MG63 (cell line): ENCODE measurements at regions not wholly inside any gene's neighbourhood (a gene's known extent, or its start where the extent isn't known, plus 50 kb on each side); places are given as distances from the start of the nearest gene placed in this dataset.

Source experiments
- DNase-seq: peaks from one replicate; pipeline ENCODE4 v3.0.0-alpha.2; 2020
- H3K27me3 ChIP-seq: fragments of 250-450 bp; sonication (Bioruptor Pico); 2 replicates; pipeline ENCODE4 v1.5.1; 2020; ENCODE audit warnings: mild to moderate bottlenecking, moderate library complexity
- H3K36me3 ChIP-seq: fragments of 250-450 bp; sonication (Bioruptor Pico); 2 replicates; pipeline ENCODE4 v1.5.1; 2020; ENCODE audit warnings: mild to moderate bottlenecking, moderate library complexity
- H3K4me3 ChIP-seq: fragments of 250-450 bp; sonication (Bioruptor Pico); 2 replicates; pipeline ENCODE4 v1.5.1; 2020; ENCODE audit warnings: mild to moderate bottlenecking, moderate library complexity
- H3K9me3 ChIP-seq: fragments of 250-450 bp; sonication (Bioruptor Pico); 2 replicates; pipeline ENCODE4 v1.5.1; 2020; ENCODE audit warnings: mild to moderate bottlenecking, moderate library complexity

DNA sequence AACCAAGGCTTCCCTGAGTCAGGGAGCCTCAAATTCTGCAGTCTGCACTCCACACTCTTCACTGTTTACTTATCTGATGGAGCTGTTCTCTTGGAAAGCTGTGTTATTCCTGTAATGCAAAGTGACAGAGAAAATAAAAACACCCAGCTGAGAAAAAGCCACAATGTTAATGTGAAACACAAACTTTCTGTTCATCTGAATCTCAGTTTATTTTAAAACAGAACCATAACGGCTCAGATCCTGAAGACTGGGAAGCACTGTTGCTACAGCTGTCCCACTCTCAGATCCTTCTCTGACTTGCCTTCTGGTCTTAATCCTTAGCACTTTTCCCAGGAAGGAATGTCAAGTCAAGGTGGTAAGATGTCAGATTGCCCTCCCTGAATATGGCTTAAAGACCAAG is 736.6 kb downstream of the DHX35 start:
- Histone ChIP-seq H3K4me3 (no peak overlapping the region), H3K36me3 (no peaks in the 10 kb centered on the region), H3K9me3 (no peaks in the 10 kb centered on the region), H3K27me3 (no peaks in the 10 kb centered on the region)
- no peak for DNase-seq

DNA sequence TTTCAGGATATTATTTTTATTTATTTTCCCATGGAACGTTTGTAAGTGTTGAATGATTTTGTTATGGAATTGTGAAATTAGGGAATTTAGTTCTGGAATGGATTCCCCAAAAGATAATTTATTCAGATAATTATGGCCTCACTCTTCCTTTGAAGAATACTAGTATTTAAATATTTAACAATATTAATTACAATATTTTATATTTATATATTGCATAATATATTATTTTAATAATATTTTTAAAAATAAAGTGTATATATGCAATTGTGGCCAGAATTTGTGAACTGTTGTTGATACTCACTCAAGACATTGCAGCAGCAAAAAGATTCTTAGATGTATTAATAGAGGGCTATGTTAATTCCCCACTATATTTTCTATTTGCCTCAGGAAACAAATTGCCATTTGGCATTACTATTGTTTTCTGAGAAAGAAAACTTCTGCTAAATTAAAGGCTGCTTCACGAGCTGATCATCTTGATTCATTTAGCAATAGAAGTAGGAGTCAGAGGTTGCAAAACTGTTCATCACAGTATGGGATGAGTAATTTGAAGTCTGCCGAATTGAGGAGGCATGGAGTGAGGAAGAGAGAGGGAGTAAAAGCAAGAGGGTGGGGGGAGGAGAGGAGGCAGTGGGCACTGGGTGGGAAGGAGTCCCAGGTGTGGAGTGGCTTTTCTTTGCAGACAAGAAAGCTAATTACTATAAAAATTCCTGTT is 729.2 kb downstream of the DHX35 start:
- Histone ChIP-seq H3K4me3 (no peak overlapping the region), H3K36me3 (no peaks in the 10 kb centered on the region), H3K27me3 (no peaks in the 10 kb centered on the region), H3K9me3 (no peaks in the 10 kb centered on the region)
- DNase-seq, result no peak

DNA sequence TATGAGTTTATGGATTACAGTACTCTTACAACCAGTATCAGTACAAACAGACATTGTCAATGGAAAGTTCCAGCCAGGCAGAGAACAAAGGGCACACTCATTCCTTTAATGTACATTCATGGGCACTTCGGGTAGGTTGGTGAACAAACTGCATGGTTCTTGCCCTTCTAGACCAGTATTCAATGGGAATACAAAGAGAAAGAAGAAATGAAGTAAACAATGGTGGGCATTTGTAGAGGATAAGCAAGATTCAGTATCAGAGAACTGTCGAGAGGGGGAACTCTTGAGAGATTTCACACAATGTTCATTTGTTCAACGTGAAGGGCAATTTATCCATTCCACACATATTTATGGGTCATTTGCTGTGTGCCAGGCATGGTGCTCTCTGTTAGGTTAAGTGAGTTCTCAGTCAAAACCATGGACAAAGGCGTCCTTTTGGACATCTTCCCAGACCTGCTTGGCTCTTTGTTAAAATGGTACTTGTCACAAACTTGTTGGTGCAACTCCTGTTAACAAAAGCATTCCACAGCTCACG is 714.8 kb downstream of the DHX35 start:
- H3K4me3 ChIP-seq, result no peak overlapping the region
- H3K9me3 ChIP-seq, result no peaks in the 10 kb centered on the region
- no peak for DNase-seq
- H3K27me3 ChIP-seq, result no peaks in the 10 kb centered on the region
- H3K36me3 ChIP-seq, result no peaks in the 10 kb centered on the region

DNA sequence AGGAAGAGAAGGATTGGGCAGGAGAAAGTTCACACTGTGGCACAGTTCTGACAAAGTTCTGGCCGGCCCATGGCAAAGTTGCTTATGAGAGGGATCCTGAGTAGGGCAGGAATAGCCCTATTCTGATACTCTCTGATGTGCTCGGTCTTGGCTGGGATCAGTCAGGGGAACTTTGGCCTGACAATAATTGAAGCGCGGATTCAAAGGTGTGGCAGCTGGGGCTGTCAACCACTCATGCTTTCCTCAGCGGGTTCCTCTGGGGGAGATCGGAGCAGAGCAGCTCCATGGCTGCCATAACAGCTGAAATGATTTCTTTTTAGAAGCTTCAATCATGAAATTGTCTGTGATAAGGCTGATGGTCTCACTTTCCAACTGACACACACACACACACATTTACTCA is 714.1 kb downstream of the DHX35 start:
- Histone ChIP-seq H3K4me3 (no peak overlapping the region), H3K36me3 (no peaks in the 10 kb centered on the region), H3K9me3 (no peaks in the 10 kb centered on the region), H3K27me3 (no peaks in the 10 kb centered on the region)
- no peak for DNase-seq

DNA sequence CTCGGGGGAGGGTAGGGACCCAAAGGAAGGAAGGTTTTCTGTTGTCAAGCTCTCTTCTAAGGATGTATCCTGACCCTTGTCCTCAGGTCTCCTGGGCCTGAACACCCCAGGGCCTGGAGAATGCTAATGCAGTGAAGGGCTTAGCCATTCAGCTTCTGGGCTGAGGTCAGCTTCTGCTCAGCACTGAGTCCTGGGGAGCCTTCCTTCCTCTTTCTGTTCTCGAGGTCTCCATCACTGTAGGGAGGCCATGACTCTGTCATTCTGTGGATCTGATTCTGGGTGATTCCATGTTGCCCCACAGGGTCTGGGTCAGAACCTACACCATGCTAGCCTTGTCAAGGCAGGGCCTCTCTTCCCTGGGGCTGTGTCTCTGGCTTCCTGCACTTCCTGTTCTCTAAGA is 712.7 kb downstream of the DHX35 start:
- DNase-seq, result no peak
- Histone ChIP-seq H3K4me3 (no peak overlapping the region), H3K9me3 (no peaks in the 10 kb centered on the region)

DNA sequence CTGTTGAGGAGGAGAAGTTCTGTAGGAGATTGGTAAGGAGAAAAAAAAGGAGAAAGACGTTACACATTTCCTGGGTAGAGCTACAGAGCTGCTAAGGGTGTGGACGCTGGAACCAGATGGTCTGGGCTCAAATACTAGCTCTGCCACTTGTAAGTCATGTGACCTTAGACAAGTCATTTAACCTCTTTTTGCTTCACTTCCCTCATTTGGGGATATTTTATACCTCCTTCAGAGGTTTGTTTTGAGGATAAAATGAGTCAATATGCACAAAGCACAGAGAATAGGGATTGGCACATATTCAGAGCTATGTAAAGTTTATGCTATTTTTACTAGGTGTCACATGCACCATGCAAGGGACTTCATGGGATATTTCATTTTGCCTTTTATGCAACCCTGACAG is 708.8 kb downstream of the DHX35 start:
- no peaks in the 10 kb centered on the region for H3K36me3 ChIP-seq
- no peak overlapping the region for H3K4me3 ChIP-seq

More for the DNA sequence above, 712.7 kb downstream of the DHX35 start:
- H3K27me3 ChIP-seq, result no peaks in the 10 kb centered on the region
- no peaks in the 10 kb centered on the region for H3K36me3 ChIP-seq

DNA sequence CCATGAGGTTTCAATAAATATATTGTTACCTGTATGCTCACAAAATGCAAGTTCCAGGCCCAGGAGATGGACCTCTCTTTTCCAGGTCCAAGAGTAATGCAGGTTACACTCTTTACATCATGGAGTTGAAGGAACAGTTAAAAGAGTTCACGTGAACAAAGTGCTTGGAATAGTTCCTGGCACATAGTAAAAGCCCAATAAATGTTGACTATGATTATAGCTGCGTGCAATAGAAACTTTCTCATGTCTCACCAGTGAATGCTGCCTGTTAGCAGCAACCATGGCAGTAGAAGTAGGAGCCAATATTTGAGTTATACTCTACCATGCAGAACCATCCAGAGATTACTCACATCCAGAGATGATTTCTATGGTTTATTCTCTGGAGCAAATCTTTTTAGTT is 707.5 kb downstream of the DHX35 start:
- Histone ChIP-seq H3K36me3 (no peaks in the 10 kb centered on the region), H3K27me3 (no peaks in the 10 kb centered on the region), H3K4me3 (no peak overlapping the region), H3K9me3 (no peaks in the 10 kb centered on the region)
- DNase-seq, result no peak

More for the DNA sequence above, 708.8 kb downstream of the DHX35 start:
- no peak for DNase-seq
- Histone ChIP-seq H3K27me3 (no peaks in the 10 kb centered on the region), H3K9me3 (no peaks in the 10 kb centered on the region)

DNA sequence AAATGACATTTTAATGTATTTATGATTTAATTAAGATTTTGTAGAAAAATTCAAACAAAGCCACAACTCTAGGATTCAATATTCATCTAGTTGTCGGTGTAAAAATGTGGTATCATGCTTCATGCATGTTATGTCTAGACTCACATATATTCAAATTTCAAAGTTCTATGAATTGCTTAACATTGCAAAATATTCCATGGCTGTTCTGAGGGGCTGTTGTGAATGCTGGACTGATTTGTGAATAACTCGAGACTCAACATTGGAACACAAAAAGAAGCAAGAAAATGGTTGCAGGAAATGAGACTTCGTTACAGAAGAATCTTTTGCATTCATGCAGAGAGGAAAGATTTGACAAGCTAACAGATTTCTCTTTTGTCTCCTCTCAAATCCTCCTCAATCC is 705.9 kb downstream of the DHX35 start:
- Histone ChIP-seq H3K9me3 (no peaks in the 10 kb centered on the region), H3K4me3 (no peak overlapping the region)

DNA sequence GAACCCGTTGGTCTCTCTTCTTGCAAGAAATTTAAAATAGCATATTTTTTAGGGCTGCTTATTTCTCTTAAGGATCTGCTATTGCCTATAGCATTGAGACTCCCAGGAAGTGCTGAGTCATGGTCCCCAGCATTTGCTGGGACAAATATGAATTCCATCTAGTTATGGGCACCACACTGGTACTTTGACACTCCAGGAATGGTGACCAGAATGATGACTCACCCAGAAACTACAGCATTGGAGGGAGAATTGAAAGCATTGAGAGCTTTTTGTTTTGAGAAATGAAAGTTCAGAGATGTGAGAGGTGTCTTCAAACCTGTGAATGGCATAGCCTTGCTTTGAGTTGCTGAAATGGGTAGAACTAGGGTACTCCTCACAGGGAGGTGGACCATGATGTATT is 699.7 kb downstream of the DHX35 start:
- Histone ChIP-seq H3K4me3 (no peak overlapping the region), H3K9me3 (no peaks in the 10 kb centered on the region; the same call in 1 of the 2 replicates), H3K36me3 (no peaks in the 10 kb centered on the region), H3K27me3 (no peaks in the 10 kb centered on the region)
- DNase-seq, result peak; percentile 23

More for the DNA sequence above, 705.9 kb downstream of the DHX35 start:
- Histone ChIP-seq H3K36me3 (no peaks in the 10 kb centered on the region), H3K27me3 (no peaks in the 10 kb centered on the region)
- DNase-seq, result no peak

DNA sequence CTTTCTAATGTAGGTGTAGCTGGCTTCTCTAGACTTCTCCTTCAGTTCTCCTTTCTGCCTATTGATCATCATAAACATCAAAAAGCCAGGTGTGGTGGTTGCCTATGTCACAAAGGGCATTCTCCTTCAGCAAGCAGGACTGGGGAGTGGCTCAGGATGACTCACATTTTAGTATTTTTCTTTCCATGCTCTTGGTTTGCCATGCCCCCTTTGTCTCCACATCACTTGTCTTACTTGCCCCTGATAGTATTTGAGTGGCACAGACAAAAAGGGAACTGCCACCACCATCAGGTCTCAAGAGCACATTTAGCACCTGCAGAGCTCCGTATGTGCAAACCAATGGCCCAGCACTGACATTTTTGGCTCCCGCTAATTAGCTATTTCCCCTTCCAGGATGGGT is 698.8 kb downstream of the DHX35 start:
- no peaks in the 10 kb centered on the region for H3K36me3 ChIP-seq
- no peak overlapping the region for H3K4me3 ChIP-seq
- H3K9me3 ChIP-seq, result no peaks in the 10 kb centered on the region; the same call in 1 of the 2 replicates
- DNase-seq, result no peak
- no peaks in the 10 kb centered on the region for H3K27me3 ChIP-seq

DNA sequence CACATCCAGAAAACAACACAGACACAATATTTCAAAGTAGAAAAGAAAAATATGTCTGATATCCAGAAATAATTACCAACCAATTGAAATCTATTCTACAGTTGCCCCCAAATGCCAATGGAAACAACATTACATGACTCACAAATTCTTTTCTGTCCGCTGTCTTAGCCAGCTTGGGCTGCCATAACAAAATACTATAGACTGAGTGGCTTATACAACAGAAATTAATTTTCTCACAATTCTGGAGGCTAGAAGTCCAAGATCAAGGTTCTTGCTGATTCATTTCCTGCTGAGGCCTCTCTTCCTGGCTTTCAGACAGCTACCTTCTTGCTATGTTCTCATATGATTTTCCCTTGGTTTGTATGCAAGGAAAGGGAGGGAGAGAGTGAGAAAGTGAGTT is 698.1 kb downstream of the DHX35 start:
- H3K9me3 ChIP-seq, result no peaks in the 10 kb centered on the region; the same call in 1 of the 2 replicates
- H3K36me3 ChIP-seq, result no peaks in the 10 kb centered on the region
- no peaks in the 10 kb centered on the region for H3K27me3 ChIP-seq
- DNase-seq, result peak; percentile 42
- no peak overlapping the region for H3K4me3 ChIP-seq

DNA sequence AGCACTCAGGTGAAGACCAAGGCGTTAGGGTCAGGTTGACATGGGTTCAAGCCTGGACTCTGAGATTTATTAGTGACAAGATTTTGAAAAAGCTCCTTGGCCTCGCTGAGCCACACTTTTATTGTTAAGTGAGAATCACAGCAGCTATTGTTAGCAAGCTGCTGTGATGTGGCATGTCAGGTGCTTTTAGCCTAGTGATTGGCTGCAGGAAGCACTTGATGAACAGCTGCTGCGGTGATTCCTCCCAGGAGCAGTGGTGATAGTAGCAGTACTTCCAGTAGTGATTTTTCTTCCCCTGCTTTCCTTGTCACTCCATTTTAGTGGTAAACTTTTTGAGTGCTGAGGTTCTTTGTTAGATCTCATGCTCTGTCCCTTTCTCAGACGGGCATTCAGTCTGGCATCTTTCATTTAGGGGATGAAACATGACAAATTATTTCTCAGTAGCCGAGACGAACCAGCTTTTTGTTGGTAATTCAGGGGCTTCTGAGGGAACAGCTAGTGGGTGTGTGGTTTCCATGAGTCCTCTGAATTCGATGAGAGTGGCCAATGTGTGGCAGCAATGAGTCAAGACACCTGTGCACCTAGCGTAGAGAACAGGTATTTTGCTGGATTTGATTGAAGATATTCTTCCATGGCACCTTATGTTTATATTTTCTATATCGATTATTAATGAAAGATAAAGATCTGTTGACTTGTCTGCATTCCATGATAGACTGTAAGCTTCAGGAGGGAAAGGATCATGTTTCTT is 696.7 kb downstream of the DHX35 start:
- DNase-seq, result no peak
- H3K27me3 ChIP-seq, result no peaks in the 10 kb centered on the region
- H3K4me3 ChIP-seq, result no peak overlapping the region
- H3K9me3 ChIP-seq, result no peaks in the 10 kb centered on the region; the same call in 1 of the 2 replicates
- H3K36me3 ChIP-seq, result no peaks in the 10 kb centered on the region

DNA sequence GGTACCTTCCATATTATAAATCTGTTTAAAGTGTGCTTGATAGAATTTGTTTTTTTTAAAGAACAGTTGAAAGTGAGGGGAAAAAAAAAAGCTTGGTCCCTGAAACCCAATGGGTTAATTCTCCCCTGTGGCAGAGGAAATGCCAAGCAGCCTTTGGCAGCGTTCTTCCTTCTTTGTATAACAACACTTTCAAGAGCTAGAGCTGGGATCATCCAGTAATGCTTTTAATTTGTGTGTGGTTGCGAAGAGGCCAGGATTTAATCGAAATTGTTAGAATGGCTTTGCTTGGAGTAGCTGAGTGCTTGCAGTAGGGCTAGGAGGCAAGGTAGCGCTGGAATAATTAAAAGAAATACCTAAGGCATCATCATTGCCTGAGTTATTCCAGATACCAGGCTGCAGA is 692.0 kb downstream of the DHX35 start:
- H3K36me3 ChIP-seq, result no peaks in the 10 kb centered on the region
- no peak overlapping the region for H3K4me3 ChIP-seq
- no peaks in the 10 kb centered on the region for H3K9me3 ChIP-seq
- H3K27me3 ChIP-seq, result no peaks in the 10 kb centered on the region
- DNase-seq, result no peak

DNA sequence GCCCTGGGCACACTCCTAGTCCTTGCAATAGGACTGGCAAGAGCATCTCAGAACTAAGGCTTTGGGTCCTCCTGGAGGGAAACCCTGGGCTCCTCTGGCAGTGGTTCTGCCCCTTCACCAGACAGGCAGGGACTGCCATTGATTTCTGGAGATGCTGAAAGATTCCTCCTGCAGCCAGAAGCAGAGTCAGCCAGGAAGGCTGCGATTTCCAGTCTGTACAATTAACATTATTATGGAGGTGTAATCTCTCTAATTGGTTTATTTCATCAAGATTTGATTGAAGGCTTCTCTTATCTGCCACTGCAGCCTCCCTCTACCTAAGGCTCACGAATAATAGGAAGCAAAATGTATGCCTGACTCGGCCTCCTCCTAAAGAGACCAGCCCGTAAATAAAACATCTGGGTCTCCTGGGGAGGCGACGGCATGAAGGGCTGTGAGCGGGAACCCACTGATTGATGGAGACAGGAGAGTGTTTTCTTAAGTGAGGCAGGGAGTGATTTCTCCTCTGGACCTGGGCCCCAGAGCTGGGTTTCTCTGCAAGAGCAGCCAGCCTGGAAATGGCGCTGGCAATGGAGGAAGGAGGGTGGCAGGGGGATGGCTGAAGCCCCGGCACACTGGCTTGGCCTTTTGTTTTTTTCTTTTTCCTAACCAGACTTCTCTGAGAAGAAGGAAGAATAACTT is 689.6 kb downstream of the DHX35 start:
- no peak overlapping the region for H3K4me3 ChIP-seq
- H3K36me3 ChIP-seq, result no peaks in the 10 kb centered on the region
- DNase-seq, result no peak
- no peaks in the 10 kb centered on the region for H3K27me3 ChIP-seq
- no peaks in the 10 kb centered on the region for H3K9me3 ChIP-seq

DNA sequence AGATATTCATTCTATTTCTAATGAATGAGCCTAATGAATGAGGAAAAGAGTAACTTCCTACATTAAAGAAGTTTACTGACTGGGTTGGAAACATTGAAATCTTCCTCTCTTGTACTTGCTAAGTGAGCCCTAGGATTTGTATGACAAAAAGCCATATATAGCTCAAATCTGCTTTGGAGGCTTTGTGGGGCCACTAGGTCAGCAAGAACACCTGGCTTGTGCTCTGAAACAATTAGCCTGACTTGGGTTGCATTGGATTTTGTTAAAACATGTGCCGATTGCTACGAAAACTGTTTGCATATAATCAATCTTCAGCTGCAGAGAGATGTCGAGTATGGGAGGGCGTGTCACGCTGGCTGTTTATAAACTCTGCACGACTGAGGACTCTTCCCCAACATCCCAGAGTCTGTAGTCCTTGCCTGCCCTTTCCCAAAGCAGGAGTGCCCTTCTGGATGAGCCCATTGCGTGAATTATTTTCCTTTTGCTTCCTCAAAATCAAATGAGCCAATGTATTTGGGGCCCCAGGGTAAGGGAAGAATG is 684.8 kb downstream of the DHX35 start:
- DNase-seq, result no peak
- Histone ChIP-seq H3K27me3 (no peaks in the 10 kb centered on the region), H3K9me3 (no peaks in the 10 kb centered on the region), H3K36me3 (no peaks in the 10 kb centered on the region), H3K4me3 (no peak overlapping the region)

DNA sequence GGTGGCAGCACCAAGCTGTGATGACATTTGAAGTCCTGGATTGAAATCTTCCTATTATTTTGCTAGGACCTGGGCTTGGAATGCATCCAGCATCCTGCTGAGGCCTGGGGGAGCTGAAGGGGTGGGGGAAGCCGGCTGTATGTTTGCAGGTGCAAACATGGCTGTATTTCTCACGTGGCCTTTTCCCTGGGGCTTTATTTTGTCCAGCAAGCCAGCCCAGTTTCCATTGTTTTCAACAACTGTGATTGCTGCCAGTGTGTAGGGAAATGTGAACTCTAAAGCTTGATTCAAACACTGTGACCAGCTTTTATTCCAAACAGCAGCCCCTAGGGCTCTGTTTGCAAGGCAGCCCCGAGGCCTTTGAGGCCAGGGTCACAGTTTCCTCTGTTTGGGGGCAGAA is 683.0 kb downstream of the DHX35 start:
- DNase-seq, result no peak
- H3K4me3 ChIP-seq, result no peak overlapping the region
- H3K9me3 ChIP-seq, result no peaks in the 10 kb centered on the region
- no peaks in the 10 kb centered on the region for H3K27me3 ChIP-seq
- H3K36me3 ChIP-seq, result no peaks in the 10 kb centered on the region

DNA sequence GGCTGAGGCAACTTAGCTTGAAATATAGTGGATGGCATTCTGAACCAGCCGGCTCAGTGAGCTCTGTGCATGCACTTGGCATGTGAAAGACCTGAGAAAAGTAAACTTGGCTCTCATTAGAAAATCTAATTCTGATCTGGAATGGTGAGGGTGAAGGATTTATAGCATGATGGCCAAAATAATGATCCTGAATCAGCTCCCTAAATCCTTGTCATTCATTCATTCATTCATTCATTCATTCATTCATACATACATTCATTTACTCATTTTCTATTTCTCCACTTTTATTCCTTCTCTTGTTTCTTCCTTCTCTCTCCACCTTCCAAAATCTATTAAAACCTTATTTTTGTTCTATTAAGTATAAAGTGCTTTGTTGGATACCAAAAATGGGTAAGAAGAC is 681.1 kb downstream of the DHX35 start:
- H3K36me3 ChIP-seq, result no peaks in the 10 kb centered on the region
- H3K4me3 ChIP-seq, result no peak overlapping the region
- H3K9me3 ChIP-seq, result no peaks in the 10 kb centered on the region
- DNase-seq, result no peak
- no peaks in the 10 kb centered on the region; the same call in 1 of the 2 replicates for H3K27me3 ChIP-seq
